OCI-LY1 (cell line): ENCODE measurements at regions not wholly inside any gene's neighbourhood (a gene's known extent, or its start where the extent isn't known, plus 50 kb on each side); places are given as distances from the start of the nearest gene placed in this dataset.

Experiments
- H2AFZ ChIP-seq: fragments of 200-600 bp; sonication (generic), shearing (Covaris generic); 2 replicates; pipeline ENCODE4 v1.6.0; 2014; ENCODE audit warnings: antibody characterized with exemption, mild to moderate bottlenecking, low read length
- H3F3A ChIP-seq: fragments of 200-600 bp; sonication (generic), shearing (Covaris generic); 2 replicates; pipeline ENCODE4 v1.6.0; 2014; ENCODE audit warnings: mild to moderate bottlenecking, antibody characterized with exemption, low read length, moderate library complexity; ENCODE audit not compliant: insufficient read depth
- H3K27ac ChIP-seq: fragments of 200-600 bp; sonication (generic); 2 replicates; pipeline ENCODE4 v1.5.1; 2014; ENCODE audit warnings: low read length, mixed run types, mild to moderate bottlenecking, low read depth; ENCODE audit not compliant: poor library complexity, severe bottlenecking
- H3K27me3 ChIP-seq: fragments of 200-600 bp; sonication (generic); 2 replicates; pipeline ENCODE4 v1.6.0; 2014; ENCODE audit warnings: antibody characterized with exemption, mild to moderate bottlenecking, low read length, moderate library complexity; ENCODE audit not compliant: insufficient read depth
- H3K36me3 ChIP-seq: fragments of 200-600 bp; sonication (generic); 2 replicates; pipeline ENCODE4 v1.6.1; 2014; ENCODE audit warnings: mild to moderate bottlenecking, antibody characterized with exemption, low read length, moderate library complexity, mixed read lengths; ENCODE audit not compliant: insufficient read depth
- H3K4me1 ChIP-seq: fragments of 200-600 bp; sonication (generic); 2 replicates; pipeline ENCODE4 v1.5.1; 2014; ENCODE audit warnings: mild to moderate bottlenecking, low read length, moderate library complexity; ENCODE audit not compliant: insufficient read depth, severe bottlenecking
- H3K4me2 ChIP-seq: fragments of 200-600 bp; sonication (generic), shearing (Covaris generic); 2 replicates; pipeline ENCODE4 v1.6.1; 2014; ENCODE audit warnings: low read length
- H3K4me3 ChIP-seq: fragments of 200-600 bp; sonication (generic); 2 replicates; pipeline ENCODE4 v1.5.1; 2014; ENCODE audit warnings: low read length, low read depth, mild to moderate bottlenecking, mixed read lengths; ENCODE audit not compliant: poor library complexity, severe bottlenecking
- H3K79me2 ChIP-seq: fragments of 200-600 bp; shearing (Covaris generic); 2 replicates; pipeline ENCODE4 v1.6.1; 2016; ENCODE audit warnings: mixed run types, low read length, mixed read lengths; ENCODE audit not compliant: insufficient read depth
- H3K9ac ChIP-seq: fragments of 200-600 bp; sonication (generic), shearing (Covaris generic); 2 replicates; pipeline ENCODE4 v1.6.1; 2014; ENCODE audit warnings: mild to moderate bottlenecking, low read length, mixed read lengths
- H3K9me2 ChIP-seq: fragments of 200-600 bp; sonication (generic), shearing (Covaris generic); 2 replicates; pipeline ENCODE4 v1.6.1; 2014; ENCODE audit warnings: low read depth, mild to moderate bottlenecking, low read length, mixed read lengths
- H3K9me3 ChIP-seq: fragments of 200-600 bp; shearing (Covaris generic); 2 replicates; pipeline ENCODE4 v1.6.1; 2014; ENCODE audit warnings: low read length, mixed read lengths
- H4K20me1 ChIP-seq: fragments of 200-600 bp; sonication (generic), shearing (Covaris generic); 2 replicates; pipeline ENCODE4 v1.6.0; 2016; ENCODE audit warnings: mild to moderate bottlenecking, low read length; ENCODE audit not compliant: insufficient read depth
- EZH2 ChIP-seq: fragments of 200-600 bp; sonication (generic), shearing (Covaris generic); IDR thresholded peaks from 2 replicates; pipeline ENCODE4 v1.8.0; 2017; ENCODE audit warnings: borderline replicate concordance, mixed run types, mild to moderate bottlenecking, antibody characterized with exemption, low read length, moderate library complexity, mixed read lengths
- TF ChIP-seq, protein P1 (sequence below): fragments of 200-600 bp; sonication (generic), shearing (Covaris generic); IDR thresholded peaks from 2 replicates; pipeline ENCODE4 v1.5.1; 2017; ENCODE audit warnings: mild to moderate bottlenecking, antibody characterized with exemption, low read length, moderate library complexity, mixed read lengths

- H3K4me2 ChIP-seq, result no peak overlapping the region
- H4K20me1 ChIP-seq, result no peaks in the 10 kb centered on the region
- no peaks in the 10 kb centered on the region for H3F3A ChIP-seq
- no peak overlapping the region for H3K4me3 ChIP-seq
- no peaks in the 10 kb centered on the region for H3K9me3 ChIP-seq
- TF ChIP-seq, protein P1, sequence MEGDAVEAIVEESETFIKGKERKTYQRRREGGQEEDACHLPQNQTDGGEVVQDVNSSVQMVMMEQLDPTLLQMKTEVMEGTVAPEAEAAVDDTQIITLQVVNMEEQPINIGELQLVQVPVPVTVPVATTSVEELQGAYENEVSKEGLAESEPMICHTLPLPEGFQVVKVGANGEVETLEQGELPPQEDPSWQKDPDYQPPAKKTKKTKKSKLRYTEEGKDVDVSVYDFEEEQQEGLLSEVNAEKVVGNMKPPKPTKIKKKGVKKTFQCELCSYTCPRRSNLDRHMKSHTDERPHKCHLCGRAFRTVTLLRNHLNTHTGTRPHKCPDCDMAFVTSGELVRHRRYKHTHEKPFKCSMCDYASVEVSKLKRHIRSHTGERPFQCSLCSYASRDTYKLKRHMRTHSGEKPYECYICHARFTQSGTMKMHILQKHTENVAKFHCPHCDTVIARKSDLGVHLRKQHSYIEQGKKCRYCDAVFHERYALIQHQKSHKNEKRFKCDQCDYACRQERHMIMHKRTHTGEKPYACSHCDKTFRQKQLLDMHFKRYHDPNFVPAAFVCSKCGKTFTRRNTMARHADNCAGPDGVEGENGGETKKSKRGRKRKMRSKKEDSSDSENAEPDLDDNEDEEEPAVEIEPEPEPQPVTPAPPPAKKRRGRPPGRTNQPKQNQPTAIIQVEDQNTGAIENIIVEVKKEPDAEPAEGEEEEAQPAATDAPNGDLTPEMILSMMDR, result no peak
- TF ChIP-seq EZH2, result no peak
- no peaks in the 10 kb centered on the region for H3K36me3 ChIP-seq
- H3K27me3 ChIP-seq, result no peaks in the 10 kb centered on the region
- no peak overlapping the region for H3K9ac ChIP-seq
- no peak overlapping the region for H3K27ac ChIP-seq
- no peak overlapping the region for H2AFZ ChIP-seq
- no peaks in the 10 kb centered on the region for H3K79me2 ChIP-seq
- H3K9me2 ChIP-seq, result no peaks in the 10 kb centered on the region
- no peaks in the 10 kb centered on the region for H3K4me1 ChIP-seq
Observed at GRCh38 chr4:106818764-106819163, 217.3 kb downstream of the DKK2 start.

DNA sequence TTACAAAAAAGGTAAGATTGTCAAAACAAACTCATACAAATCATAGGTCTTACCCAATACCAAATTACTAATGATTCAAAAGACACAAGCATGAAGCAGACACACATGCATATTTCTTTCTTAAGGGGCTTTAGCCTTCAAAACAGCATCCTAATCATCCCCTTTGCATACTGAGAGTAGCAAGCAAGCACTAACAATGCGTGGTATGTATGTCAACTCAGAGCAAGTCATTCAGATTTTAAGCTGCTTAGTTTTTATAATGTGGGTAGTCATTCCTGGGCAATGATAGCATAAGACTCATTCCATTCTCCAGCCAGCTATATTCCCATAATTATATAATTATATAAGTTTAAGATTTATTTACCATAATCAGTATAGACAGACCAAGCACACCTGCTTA is 219.6 kb downstream of the DKK2 start:
- Histone ChIP-seq H3K9me2 (no peaks in the 10 kb centered on the region), H3K79me2 (no peaks in the 10 kb centered on the region), H3K4me1 (no peaks in the 10 kb centered on the region), H3K27me3 (no peaks in the 10 kb centered on the region), H3F3A (no peaks in the 10 kb centered on the region), H3K4me3 (no peak overlapping the region), H3K9me3 (no peaks in the 10 kb centered on the region), H4K20me1 (no peaks in the 10 kb centered on the region), H3K4me2 (no peak overlapping the region), H3K36me3 (no peaks in the 10 kb centered on the region), H3K9ac (no peak overlapping the region), H2AFZ (no peak overlapping the region), H3K27ac (no peak overlapping the region)
- TF ChIP-seq, protein P1, result no peak
- TF ChIP-seq EZH2, result no peak

DNA sequence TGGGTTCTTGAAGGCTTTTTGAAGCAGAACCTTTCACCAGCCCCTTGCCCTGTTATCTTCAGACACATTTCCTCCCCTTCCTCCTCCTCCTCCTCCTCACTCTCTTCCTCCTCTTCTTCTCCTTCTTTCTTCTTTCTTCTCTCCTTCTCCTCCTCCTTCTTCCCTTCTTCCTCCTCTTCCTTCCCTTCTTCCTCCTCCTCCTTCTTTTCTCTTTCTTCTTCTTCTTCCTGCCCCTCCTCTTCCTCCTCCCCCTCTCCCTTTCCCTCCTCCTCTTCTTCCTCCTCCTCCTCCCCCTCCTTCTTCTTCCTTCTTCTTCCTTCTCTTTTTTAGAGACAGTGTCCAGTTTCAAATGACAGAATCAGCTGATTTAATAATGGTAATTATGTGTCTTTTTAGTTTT is 226.0 kb downstream of the DKK2 start:
- no peak overlapping the region for H3K9ac ChIP-seq
- no peak overlapping the region for H2AFZ ChIP-seq
- H3F3A ChIP-seq, result no peaks in the 10 kb centered on the region
- H3K79me2 ChIP-seq, result no peaks in the 10 kb centered on the region
- no peak overlapping the region for H3K27ac ChIP-seq
- TF ChIP-seq, protein P1, result no peak
- no peak for TF ChIP-seq EZH2
- no peak overlapping the region for H3K4me3 ChIP-seq
- no peaks in the 10 kb centered on the region for H3K36me3 ChIP-seq
- H3K9me2 ChIP-seq, result no peaks in the 10 kb centered on the region
- H3K4me2 ChIP-seq, result no peak overlapping the region
- H3K9me3 ChIP-seq, result no peaks in the 10 kb centered on the region
- H3K4me1 ChIP-seq, result no peaks in the 10 kb centered on the region
- H3K27me3 ChIP-seq, result no peaks in the 10 kb centered on the region
- no peaks in the 10 kb centered on the region for H4K20me1 ChIP-seq
